ENCODE measurements at regions not wholly inside any gene's neighbourhood (a gene's known extent, or its start where the extent isn't known, plus 50 kb on each side); places are given as distances from the start of the nearest gene placed in this dataset.

DNA sequence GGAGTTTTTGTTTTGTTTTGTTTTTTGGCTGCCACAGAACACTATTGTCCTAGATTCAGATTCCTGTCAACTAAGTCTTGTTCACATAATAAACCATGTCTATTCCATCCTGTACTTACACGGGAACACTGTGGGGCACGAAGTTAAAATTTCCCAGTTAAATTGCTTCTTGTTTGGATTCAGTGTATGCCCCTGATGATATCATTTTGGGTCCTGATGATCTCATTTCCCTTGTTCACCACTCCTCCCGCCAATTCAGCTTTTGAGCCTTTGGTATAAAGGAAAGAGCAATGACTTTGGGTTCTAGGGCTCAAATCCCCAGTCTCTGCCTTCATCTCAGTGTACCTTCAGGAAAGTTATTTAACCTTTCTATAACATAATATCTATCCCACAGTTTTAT, 333.5 kb downstream of the FBXW7 start:
- no peak for TF ChIP-seq EZH2phosphoT487 (IDR thresholded peaks at IDR 0.05; ENCODE audit: borderline replicate concordance, low read depth, low read length)
- TF ChIP-seq, protein P1, sequence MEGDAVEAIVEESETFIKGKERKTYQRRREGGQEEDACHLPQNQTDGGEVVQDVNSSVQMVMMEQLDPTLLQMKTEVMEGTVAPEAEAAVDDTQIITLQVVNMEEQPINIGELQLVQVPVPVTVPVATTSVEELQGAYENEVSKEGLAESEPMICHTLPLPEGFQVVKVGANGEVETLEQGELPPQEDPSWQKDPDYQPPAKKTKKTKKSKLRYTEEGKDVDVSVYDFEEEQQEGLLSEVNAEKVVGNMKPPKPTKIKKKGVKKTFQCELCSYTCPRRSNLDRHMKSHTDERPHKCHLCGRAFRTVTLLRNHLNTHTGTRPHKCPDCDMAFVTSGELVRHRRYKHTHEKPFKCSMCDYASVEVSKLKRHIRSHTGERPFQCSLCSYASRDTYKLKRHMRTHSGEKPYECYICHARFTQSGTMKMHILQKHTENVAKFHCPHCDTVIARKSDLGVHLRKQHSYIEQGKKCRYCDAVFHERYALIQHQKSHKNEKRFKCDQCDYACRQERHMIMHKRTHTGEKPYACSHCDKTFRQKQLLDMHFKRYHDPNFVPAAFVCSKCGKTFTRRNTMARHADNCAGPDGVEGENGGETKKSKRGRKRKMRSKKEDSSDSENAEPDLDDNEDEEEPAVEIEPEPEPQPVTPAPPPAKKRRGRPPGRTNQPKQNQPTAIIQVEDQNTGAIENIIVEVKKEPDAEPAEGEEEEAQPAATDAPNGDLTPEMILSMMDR (conservative IDR thresholded peaks at IDR 0.05; ENCODE audit: low read length): no peak

Measured in OCI-LY7 (cell line).